ENCODE measurements at regions not wholly inside any gene's neighbourhood (a gene's known extent, or its start where the extent isn't known, plus 50 kb on each side); places are given as distances from the start of the nearest gene placed in this dataset.

DNA sequence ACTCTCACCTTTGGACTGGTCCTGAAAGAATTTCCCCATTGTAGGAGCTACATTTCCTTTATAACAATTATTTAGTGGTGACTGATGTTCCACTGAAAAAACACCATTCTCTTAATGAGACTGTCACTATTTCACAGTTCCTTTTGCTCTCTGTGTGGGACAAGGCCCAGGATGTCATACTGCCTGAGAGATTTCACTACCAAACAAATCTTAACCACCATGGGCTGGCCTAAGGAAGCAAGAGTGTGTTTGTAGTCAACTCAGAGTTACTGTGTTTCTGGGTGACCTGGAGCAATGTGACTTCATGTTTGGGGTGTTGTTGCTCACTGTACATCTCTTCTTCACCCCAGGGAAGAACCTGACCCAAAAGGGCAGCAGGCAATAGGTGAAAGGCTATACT is 50.1 kb upstream of the ZNF608 start:
- no peak for DNase-seq
- intact Hi-C loops (cut with DNase I) = no loop called here

DNA sequence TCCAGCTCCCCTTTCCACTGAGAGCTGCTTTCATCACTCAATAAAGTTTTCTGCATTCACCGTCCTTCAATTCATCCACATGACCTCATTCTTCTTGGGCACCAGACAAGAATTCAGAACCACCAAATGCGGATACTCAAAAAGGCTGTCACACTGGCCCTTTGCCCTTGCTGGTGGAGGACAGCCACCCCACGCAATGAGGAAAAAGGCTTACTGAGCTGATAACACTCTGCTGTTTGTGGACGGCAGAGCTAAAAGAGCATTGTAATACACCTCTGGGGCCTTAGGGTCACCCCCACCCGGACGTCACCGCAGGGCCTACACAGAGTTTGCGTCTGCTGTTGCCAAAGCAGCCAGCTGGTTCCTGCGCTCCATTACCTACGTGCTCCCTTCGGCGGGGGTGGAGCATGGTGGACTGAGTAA is 51.2 kb upstream of the ZNF608 start:
- DNase-seq = no peak
- intact Hi-C loops (cut with DNase I) = no loop called here

DNA sequence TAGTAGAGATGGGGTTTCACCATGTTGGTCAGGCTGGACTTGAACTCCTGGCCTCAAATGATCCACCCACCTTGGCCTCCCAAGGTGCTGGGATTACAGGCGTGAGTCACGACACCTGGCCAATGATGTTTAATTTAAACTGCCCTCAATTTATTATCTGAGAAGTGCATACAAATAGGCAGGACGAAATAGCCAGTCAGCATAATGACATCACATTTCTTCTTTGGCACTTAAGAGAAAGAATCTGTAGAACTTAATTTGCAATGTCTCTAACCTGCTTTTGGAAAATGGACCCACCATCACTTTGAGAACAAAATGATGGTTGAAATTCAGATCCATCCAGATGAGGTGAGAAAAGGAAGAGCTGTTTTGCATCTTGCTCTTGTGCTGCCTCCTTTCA is 52.5 kb upstream of the ZNF608 start:
- no peak for DNase-seq
- intact Hi-C loops (cut with DNase I) = no loop called here

DNA sequence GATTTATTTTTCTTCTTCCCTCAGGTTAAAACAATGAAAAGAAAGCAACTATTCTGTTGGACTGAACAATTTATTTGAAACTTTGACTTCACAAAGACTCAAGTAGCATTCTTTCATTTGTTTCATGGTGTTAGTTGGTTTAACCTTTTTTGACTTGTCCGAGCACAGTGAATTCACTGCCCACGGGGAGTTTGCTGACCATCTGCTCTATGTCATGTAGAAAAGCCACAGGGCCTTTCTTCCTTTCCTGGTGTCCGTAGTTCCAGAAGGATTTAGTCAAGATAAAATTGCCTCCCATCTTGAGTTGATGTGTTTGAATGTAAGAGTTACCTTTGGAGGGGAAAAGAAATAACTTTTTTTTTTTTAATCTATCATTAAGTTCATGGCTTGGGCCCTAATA is 55.1 kb upstream of the ZNF608 start:
- intact Hi-C loops (cut with DNase I) = no loop called here
- DNase-seq = no peak

DNA sequence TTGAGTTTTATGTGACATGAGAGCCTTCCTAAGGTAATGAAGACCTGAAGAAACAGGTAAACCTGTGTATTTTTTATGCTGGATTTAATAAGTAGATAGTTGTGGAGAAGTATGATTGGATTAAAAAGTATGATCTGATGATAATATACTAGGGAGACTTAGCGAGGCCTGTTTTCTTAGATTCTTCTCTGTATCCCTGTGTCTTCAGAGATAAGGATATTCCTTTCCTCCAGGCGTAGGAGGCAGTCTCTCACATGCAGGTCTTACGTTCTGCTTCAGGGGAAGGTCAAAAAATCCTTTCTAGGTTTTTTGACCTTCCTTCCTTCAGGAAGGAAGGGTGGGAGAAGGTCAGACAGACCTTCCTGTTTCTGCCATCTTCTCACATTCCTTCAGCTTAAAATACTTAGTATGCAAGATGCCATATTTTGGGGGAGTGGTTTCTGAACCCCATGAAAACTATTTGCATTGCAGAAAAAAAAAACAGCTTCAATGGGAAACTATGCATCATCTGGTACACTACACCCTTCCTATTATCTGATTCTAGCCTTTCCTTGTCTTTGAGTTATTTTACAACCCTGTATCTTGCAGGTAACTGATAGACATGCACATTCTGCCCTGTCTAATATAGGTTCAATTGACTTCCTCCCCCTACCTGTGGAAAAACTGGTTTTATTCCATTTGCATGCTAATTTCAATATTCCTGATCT is 57.3 kb upstream of the ZNF608 start:
- no peak for DNase-seq
- intact Hi-C loops (cut with DNase I) = no loop called here

DNA sequence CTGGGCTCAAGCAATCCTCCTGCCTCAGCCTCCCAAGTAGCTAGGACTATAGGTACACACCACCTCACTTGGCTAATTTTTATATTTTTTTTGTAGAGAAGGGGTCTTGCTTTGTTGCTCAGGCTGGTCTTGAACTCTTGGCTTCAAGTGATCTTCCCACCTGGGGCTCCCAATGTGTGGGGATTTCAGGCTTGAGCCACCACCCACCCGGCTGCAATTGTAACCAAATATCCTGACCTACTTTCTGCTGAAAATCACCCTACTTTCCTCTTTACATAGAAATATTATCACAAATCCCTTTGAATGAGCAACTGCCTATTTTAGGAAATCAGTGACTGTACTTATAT is 59.6 kb upstream of the ZNF608 start:
- intact Hi-C loops (cut with DNase I) = no loop called here
- DNase-seq = no peak

DNA sequence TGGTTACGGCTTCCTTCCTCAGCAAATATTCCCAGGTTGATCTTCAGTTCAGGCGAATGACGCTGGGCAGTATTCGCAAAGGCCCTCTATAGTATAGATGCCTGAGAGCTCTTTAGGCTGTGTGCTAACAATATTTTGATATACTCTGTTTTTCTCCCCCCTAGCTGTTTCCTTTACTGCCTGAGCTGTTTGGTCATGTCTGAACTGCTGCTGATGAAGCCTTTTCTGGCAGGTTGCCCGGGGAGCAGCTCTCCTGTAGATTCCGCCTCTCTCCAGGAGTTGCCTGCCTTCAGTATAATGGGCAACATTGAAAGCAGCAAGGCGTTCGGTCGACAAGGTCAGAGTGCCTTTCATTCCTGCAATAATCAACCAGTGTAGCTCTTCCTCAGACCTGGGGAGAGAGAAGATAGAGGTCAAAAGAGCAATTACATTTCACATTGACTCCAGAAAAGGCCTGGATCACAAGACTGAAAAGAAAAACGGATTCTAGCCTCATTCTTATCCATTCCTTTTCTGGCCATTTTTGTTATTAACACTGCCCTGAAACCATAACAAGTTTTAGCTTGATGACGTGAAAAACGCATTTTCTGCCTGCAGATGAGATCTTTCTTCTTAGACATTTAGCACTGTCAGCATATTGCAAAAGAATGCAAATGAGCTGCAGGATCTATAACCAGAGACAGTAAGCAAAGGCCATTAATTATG is 60.1 kb upstream of the ZNF608 start:
- intact Hi-C loops (cut with DNase I) = no loop called here

DNA sequence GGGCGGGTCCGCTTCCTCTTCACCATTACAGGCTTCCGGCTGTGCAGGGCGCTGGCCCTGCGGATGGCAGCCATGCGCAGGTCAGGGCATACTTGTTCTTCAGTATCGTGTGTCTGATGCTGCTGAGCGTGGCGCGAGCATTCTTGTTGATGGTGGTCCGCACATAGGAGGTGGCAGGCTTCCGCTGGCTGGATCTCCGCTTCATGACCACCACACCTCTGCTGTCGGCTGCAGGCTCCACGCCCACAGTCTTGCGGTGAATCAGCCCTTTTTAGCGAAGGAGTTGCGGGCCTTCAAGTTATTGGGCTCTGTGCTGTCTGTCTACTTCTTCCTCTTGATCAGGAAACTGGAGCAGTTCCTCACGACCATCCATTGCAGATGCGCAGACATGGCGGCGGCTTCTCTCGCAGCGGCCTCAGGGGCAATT is 62.4 kb upstream of the ZNF608 start:
- intact Hi-C loops (cut with DNase I) = no loop called here
- DNase-seq = no peak

More for the DNA sequence above, 60.1 kb upstream of the ZNF608 start:
- DNase-seq = peak; percentile 15 to 84 (median 60)

DNA sequence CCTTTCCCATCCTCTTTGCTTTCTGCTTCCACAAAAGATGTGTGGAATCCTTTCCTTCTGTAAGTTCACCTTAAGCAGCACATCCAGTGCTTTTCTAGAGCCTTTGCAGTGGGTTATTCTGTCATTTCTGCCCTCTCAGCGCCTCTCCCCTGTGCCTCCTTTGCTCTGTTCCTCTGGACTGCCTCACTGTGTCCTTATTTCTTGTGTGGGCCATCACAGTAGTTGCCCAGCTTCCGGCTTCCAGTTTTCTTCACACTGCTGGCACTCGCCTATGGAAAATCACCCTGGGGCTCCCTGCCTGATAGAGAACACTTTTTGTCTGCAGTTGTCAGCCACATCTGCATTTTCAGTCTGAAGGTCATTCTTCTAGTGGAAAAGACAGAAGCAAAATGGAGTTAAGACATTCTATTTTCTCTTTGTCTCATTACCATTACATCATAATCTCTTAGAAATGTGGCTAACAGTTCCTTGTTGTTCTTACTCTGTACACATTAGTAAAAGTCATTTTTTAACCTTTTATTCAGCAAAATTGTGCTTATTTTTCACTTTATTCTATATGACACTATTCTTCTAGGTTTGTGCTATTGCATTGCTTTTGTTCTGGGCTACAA is 64.1 kb upstream of the ZNF608 start:
- DNase-seq = peak in 12 of 42 donors; percentile 5 to 63 (median 24)
- intact Hi-C loops (cut with DNase I) = no loop called here

DNA sequence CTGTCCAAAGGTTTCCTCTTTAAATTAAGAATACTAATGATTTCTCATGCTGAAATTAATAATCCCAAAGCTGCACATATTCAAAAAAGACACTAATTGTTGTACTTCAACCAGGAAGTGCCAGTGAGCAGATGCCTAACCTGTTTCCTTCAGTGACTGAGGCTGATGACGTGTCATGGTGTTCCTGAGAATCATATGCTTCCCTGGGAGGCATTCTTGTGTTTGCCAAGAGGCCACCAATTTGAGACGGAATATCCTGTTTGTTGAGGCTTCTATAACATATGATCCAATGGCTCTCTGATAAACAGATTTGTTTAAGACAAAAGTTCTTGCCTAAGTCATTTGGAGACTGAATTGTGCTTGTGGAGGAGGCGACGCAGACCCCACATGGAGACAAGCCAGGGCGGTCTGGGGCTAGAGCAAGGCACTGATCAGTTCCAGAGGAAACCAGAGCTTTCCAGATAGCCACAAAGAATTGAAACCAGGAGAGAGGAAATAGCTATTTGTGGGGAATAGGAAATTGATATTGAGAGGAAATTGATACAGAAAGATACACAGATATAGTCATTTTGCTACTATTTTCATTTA is 66.4 kb upstream of the ZNF608 start:
- DNase-seq = no peak
- intact Hi-C loops (cut with DNase I) = no loop called here

DNA sequence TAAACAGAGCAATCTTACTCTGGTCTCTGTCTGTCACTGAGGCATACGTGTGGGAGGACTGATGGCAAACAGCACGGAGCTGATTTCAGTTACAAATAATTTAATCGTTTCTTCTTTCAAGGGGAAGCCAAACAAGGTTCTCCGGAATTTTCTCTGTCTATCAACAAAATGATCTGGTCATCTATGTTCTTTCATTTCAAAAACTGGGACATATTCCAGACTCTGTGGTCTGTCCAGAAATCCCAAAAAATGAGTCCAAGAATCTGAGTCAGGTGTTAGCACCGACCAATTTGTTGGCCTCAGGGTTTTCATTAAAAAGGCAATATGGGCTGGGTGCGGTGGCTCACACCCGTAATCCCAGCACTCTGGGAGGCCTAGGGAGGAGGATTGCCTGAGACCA is 69.9 kb upstream of the ZNF608 start:
- DNase-seq = no peak
- intact Hi-C loops (cut with DNase I) = no loop called here

DNA sequence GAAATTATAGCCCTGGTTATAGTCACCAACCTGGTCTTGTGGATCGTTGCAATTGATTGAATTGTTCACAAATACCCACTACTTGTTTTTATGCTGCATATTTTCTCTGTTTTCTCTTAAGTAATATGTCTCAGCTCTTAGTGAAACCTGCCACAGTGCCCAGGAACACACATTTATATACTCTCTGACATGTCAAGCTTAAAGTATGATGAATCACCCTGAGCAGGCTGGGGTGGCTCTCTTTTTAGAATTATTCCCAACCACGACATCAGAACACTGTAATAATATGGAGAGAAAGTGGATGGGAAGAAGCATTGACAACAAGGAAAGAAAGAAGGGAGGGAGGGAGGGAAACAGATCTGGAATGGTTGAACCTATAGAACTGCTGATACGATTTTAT is 72.8 kb upstream of the ZNF608 start:
- peak in 14 of 42 donors; percentile 15 to 68 (median 25) for DNase-seq
- intact Hi-C loops (cut with DNase I) = no loop called here

DNA sequence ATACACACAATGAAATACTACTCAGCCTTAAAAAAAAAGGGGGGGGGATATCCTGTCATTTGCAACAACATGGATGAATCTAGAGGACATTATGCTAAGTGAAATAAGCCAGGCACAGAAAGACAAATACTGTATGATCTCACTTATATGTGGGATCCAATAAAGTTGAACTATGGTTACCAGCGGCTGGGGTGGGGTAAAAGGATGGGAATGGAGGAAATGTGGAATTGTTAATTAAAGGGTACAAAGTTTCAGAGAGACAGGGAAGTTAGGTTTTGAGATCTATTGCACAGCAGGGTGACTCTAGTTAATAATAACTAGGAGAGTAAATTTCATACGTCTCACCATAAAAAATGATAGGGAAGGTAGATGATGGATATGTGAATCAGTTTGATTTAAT is 76.2 kb upstream of the ZNF608 start:
- intact Hi-C loops (cut with DNase I) = no loop called here
- DNase-seq = no peak

DNA sequence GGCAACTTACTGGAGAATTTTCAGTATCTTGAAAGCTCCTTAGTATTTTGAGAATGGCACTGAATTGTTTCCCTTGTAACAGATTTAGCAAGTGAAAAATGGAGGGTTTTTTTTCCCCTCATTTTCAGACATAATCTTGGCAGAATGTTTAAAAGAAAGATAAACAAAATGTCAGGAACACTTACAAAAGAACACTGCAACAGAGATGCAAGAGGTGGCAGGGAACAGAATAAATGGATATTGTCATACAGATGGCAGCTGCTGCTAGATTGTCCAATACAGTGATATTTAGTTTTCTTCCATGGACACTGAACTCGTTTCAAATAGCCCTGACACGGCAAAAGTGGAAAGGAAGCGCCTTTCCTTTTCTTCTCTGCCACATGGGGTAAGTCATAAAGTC is 76.9 kb upstream of the ZNF608 start:
- no peak for DNase-seq
- intact Hi-C loops (cut with DNase I) = no loop called here

DNA sequence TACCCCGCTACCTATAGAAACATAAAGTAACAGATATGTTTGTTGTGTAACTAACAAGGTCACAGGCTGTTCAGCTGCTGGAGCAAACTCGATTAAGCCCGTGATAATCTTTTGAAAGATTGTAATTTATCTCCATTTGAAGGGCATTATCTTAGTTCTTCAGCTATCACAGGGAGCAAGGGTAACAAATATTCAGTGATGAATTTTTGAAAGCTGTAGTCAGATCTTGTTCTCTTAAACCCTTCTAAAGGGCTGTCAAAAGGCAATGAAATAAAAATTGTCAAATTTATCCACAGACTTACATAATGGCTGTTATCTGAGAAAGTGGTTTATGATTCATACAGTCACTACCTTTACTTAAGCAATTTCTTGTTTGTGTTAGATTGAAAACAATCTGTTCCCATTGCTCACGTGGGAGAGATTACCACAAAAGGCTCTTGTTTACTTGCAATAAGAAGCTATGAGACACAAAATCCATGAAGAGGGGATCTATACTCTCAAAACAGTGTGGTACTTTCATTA is 78.3 kb upstream of the ZNF608 start:
- intact Hi-C loops (cut with DNase I) = no loop called here
- peak in 1 of 42 donors; percentile 16 for DNase-seq

DNA sequence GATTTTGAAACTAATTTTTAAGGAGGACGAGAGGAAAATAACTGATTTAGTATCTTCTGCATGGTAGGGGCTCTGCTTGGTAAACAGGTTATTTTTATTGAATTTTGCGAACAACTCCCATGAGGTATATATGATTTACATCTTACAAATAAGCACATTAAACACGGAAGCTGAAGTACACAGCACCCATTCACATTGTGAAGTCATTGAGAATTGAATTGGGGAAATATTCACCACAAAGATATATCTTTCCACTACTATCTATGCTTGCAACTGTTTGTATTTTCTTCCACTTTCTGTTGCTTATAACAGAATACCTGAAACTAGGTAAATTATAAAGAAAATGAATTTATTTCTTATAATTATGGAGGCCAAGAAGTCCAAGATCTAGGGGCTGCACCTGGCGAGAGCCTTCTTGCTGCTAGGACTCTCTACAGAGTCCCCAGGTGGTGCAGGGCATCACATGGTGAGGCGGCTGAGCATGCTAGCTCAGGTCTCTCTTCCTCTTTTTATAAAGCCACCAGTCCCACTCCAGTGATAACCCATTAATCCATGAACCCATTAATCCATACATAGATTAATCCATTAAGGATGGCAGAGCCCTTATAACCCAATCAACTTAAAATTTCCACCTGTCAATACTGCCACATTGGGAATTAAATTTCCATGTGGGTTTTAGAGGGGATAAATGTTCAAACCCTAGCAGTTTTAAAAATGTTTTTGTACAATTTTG is 79.0 kb upstream of the ZNF608 start:
- intact Hi-C loops (cut with DNase I) = no loop called here

DNA sequence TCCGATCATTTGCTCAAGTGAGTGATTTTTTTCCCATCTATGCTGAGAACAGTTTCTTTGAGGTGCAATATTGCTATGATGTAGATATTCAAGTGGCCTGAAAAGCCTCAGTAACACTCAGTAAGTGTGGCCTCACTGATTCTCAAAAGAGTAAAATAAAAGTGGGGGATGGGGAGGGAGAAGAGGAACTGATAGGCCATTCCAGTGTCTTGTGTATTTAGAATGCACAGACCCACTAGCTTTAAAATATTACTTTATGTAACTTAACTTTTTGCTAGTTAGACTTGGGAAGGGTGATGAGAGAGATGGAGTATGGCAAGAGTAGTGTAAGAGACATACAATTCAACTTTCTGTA is 79.5 kb upstream of the ZNF608 start:
- intact Hi-C loops (cut with DNase I) = no loop called here
- DNase-seq = no peak

More for the DNA sequence above, 79.0 kb upstream of the ZNF608 start:
- DNase-seq = peak in 1 of 42 donors; percentile 16

DNA sequence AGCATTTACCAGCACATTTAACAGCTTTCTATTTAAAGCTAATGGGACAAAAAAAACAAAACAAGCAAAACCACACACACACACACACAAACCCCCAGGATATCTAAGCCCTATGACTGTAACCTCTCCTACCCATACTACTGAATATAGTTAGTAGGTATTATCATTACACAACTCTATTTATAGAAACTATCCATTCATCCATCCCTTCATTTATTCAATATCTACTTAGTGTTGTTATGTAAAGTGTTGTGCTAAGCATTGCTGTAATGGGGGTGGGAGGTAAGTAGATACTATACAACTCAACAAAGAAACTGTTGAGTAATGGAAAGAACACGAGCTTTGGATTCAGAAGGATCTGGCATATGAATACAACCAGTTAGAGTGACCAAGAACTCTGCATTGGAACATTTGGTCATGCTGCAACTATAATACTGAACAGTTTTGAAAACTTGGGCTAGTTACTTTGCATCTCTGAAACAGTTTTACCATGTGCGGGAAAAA is 82.3 kb upstream of the ZNF608 start:
- no peak for DNase-seq
- intact Hi-C loops (cut with DNase I) = no loop called here

DNA sequence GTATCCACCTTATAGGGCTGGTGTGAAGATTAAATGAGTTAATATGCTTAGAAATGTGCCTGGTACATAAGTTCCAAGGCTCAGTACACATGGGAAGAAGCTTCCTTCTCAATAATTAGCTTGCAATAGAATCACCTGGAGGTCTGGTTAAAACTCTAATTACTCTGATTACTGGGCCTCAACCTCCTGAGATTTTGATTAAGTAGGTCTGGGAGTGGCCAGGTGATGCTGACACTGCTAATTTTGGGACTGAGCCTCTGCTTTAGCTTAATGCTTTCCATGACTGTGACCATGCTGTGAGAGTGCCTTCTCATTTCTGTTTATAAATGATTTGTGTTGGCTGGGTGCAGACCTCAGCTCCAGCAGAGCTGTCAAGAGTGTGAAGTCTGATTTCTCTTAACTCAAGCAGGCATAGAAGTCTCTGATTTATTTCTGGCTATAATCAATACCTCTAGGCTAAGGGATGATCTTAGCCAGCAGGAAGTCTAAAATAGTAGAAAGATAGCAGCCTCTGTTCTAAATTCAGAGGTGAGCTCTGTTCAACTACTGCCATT is 85.3 kb upstream of the ZNF608 start:
- no peak for DNase-seq
- intact Hi-C loops (cut with DNase I) = no loop called here

Measured in head of caudate nucleus (tissue), 42 donors.